ENCODE measurements at regions not wholly inside any gene's neighbourhood (a gene's known extent, or its start where the extent isn't known, plus 50 kb on each side); places are given as distances from the start of the nearest gene placed in this dataset.

DNA sequence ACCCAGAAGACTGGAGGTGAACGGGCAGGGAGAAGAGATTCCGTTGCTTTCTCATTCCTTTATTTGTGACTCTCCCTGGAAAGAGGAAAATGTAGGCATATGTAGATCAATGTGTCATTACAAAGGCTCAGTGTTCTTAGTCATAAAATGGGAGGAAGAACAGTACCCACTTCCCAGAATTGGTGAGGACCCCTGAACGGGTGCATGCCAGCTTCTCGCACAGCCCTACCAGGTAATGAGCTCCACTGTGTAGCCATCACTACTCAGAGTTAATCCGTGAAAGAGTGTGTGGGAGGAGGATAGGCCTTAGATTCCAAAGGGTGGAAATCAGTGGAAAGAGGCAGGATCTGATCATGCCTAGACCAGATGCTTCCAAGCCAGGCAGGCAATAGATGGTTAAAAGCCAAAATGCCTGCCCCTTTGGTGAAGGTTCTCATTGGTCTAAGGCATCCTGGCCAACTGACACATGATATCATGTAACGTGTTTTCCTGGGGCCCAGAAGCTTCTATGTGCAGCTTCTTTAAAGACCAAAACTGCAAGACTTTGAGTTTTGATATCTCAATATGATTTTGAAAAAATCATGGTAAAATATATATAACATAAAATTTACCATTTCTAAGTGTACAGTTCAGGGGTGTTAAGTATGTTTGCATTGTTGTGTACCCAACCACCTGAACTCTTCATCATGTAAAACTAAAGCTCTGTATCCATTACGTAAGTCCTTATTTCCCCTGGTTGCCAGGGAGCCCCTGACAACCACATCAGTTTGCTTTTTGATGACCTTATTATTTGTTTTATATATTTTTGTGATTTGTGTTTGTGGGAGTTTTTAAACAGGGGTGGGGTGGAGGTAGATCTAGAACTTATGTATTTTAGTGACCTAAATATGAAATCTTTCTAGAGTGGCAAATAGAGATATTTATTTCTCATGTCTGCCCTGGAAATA, 402.2 kb upstream of the CFAP20DC start:
- ChIA-PET POLR2A (no interaction called here), CTCF (interaction anchor here (0.5 to 1.7 kb wide), 4 partner anchors 10 to 1462 kb away, joined by 3 to 6 read pairs (median 4); no protein-coding TSS in a partner anchor)
- DNase-seq, result no peak
- H3K36me3 Mint-ChIP-seq (ENCODE audit: low read depth), result peaks cover 57% of the 10 kb centered on the region
- peaks cover 77% of the 10 kb centered on the region for H3K4me1 Mint-ChIP-seq
- no peaks in the 10 kb centered on the region for H3K27me3 Mint-ChIP-seq
- H3K27ac Mint-ChIP-seq, result peak overlapping the region; percentile 99
- H3K9me3 Mint-ChIP-seq, result peaks cover 34% of the 10 kb centered on the region
- peak overlapping the region; percentile 44 for H3K4me3 Mint-ChIP-seq

GRCh38 chr3:59450946-59451763, 401.3 kb upstream of the CFAP20DC start:
- H3K4me1 Mint-ChIP-seq, result peaks cover 77% of the 10 kb centered on the region
- H3K27me3 Mint-ChIP-seq, result no peaks in the 10 kb centered on the region
- H3K36me3 Mint-ChIP-seq (ENCODE audit: low read depth), result peaks cover 58% of the 10 kb centered on the region
- CTCF ChIA-PET, result interaction anchor here (0.5 to 1.7 kb wide), 3 partner anchors 10 to 1461 kb away, joined by 3 to 6 read pairs (median 4); no protein-coding TSS in a partner anchor
- peak overlapping the region; percentile 44 for H3K4me3 Mint-ChIP-seq
- peaks cover 35% of the 10 kb centered on the region for H3K9me3 Mint-ChIP-seq
- POLR2A ChIA-PET, result no interaction called here
- H3K27ac Mint-ChIP-seq, result peak overlapping the region; percentile 99
- peak; percentile 87 for DNase-seq

DNA sequence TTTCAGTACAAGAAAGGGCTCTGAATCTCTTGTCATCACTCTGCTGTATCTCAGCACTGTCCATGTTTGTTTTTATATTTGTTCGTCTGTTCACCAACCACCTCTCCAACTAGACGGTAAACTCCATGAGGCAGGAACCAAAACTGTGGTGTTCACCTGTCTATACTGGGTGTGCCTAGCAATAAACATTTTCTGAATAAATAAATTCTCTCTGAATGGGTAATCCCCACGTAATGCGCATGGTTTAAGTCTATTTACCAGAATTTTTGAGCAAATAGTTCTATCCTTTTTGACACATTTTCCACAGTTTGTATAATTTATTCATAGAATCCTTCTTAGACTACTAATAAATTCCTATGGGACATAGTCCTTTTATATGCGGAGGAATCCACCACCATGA, 400.6 kb upstream of the CFAP20DC start:
- Mint-ChIP-seq H3K27ac (peak overlapping the region; percentile 99), H3K4me1 (peaks cover 83% of the 10 kb centered on the region), H3K9me3 (peaks cover 35% of the 10 kb centered on the region), H3K4me3 (no peak overlapping the region), H3K36me3 (ENCODE audit: low read depth) (peaks cover 63% of the 10 kb centered on the region), H3K27me3 (no peaks in the 10 kb centered on the region)
- DNase-seq, result no peak
- ChIA-PET POLR2A (no interaction called here), CTCF (no interaction called here)

DNA sequence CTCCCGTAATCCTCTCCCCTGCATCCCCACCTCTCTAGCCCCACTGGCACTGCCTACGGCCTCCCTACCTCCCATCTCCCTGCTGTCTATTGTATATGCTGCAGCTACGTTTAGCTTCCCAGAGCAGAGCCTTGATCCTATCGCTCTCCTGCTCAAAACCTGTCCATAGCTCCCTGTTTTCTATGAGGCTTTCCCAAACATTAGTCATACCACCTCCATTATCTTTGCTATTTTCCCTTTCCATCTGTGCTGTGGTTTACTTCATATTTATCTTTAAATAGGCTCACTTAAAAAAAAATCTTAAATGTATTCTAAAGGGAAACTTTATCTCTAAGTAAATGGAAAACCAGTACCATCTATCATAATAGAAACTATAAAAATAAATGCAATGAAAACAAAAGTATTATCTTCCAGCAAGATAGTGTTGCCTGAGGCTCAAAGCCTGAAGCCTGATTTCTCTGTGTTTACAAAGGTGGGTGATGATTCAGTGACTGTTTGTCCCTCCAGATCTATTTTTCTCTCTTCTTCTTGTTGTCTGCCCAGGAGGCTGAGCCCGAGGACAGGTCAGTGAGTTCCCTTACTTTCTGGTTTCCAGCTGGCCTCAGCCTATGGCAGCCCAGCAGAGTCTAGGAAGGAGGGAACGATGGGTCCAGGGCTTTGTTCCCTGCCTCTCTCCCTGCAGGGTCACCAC, 397.1 kb upstream of the CFAP20DC start:
- no peak overlapping the region for H3K27ac Mint-ChIP-seq
- H3K9me3 Mint-ChIP-seq, result peaks cover 30% of the 10 kb centered on the region
- H3K4me1 Mint-ChIP-seq, result peaks cover 86% of the 10 kb centered on the region
- no peak for DNase-seq
- no peak overlapping the region for H3K4me3 Mint-ChIP-seq
- no peaks in the 10 kb centered on the region for H3K27me3 Mint-ChIP-seq
- ChIA-PET POLR2A (no interaction called here), CTCF (interaction anchor here (0.5 to 2.0 kb wide), 4 partner anchors 10 to 37 kb away, joined by 3 to 5 read pairs (median 3); no protein-coding TSS in a partner anchor)
- H3K36me3 Mint-ChIP-seq (ENCODE audit: low read depth), result peaks cover 46% of the 10 kb centered on the region

GRCh38 chr3:59444676-59445075, 394.9 kb upstream of the CFAP20DC start:
- Mint-ChIP-seq H3K27me3 (no peaks in the 10 kb centered on the region), H3K4me3 (no peak overlapping the region), H3K4me1 (peaks cover 64% of the 10 kb centered on the region), H3K36me3 (ENCODE audit: low read depth) (peaks cover 30% of the 10 kb centered on the region), H3K27ac (peak overlapping the region; percentile 94), H3K9me3 (peaks cover 23% of the 10 kb centered on the region)
- ChIA-PET POLR2A (no interaction called here), CTCF (interaction anchor here (1.3 to 2.2 kb wide), 2 partner anchors 12 to 16 kb away, joined by 5 to 11 read pairs; no protein-coding TSS in a partner anchor)
- DNase-seq, result no peak

DNA sequence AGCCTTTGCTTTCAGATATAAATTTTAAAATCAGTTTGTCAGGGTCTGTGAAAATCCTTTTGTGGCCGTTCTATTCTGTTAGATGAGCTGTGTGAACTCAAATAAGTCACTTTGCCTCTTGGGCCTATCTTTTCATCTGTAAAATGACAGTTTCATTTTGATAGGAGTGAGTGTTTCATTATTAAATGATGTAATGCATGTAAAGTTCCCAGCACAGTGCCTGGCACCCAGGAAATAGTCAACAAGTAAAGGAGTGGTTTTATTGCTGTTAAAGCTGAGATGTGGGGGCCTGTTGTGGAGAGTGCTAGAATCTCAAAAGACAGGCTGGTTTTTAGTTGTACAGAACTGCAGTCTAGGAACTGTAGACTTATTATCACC, 394.5 kb upstream of the CFAP20DC start:
- DNase-seq, result peak; percentile 27
- H3K9me3 Mint-ChIP-seq, result peaks cover 19% of the 10 kb centered on the region
- peak overlapping the region; percentile 57 for H3K4me3 Mint-ChIP-seq
- peak overlapping the region; percentile 94 for H3K27ac Mint-ChIP-seq
- H3K27me3 Mint-ChIP-seq, result no peaks in the 10 kb centered on the region
- ChIA-PET POLR2A (no interaction called here), CTCF (interaction anchor here (1.2 to 2.2 kb wide), 2 partner anchors 12 to 19 kb away, joined by 7 to 11 read pairs; no protein-coding TSS in a partner anchor)
- peaks cover 60% of the 10 kb centered on the region for H3K4me1 Mint-ChIP-seq
- H3K36me3 Mint-ChIP-seq (ENCODE audit: low read depth), result peaks cover 26% of the 10 kb centered on the region

GRCh38 chr3:59443618-59444293, 393.9 kb upstream of the CFAP20DC start:
- Mint-ChIP-seq H3K27ac (peak overlapping the region; percentile 94), H3K4me1 (peaks cover 55% of the 10 kb centered on the region), H3K36me3 (ENCODE audit: low read depth) (peaks cover 21% of the 10 kb centered on the region), H3K27me3 (no peaks in the 10 kb centered on the region), H3K9me3 (peaks cover 18% of the 10 kb centered on the region), H3K4me3 (peak overlapping the region; percentile 57)
- ChIA-PET CTCF (interaction anchor here (1.1 to 2.2 kb wide), 5 partner anchors 13 to 27 kb away, joined by 3 to 11 read pairs (median 4); no protein-coding TSS in a partner anchor), POLR2A (interaction anchor here (0.7 kb wide), 1 partner anchor 13 kb away, joined by 4 read pairs; no protein-coding TSS in a partner anchor)
- DNase-seq, result no peak

GRCh38 chr3:59442046-59442445, 392.2 kb upstream of the CFAP20DC start:
- Mint-ChIP-seq H3K36me3 (ENCODE audit: low read depth) (peaks cover 18% of the 10 kb centered on the region), H3K4me1 (peaks cover 41% of the 10 kb centered on the region), H3K4me3 (no peak overlapping the region), H3K27ac (no peak overlapping the region), H3K27me3 (no peaks in the 10 kb centered on the region), H3K9me3 (peaks cover 15% of the 10 kb centered on the region)
- POLR2A ChIA-PET, result no interaction called here
- no peak for DNase-seq
- CTCF ChIA-PET, result no interaction called here

DNA sequence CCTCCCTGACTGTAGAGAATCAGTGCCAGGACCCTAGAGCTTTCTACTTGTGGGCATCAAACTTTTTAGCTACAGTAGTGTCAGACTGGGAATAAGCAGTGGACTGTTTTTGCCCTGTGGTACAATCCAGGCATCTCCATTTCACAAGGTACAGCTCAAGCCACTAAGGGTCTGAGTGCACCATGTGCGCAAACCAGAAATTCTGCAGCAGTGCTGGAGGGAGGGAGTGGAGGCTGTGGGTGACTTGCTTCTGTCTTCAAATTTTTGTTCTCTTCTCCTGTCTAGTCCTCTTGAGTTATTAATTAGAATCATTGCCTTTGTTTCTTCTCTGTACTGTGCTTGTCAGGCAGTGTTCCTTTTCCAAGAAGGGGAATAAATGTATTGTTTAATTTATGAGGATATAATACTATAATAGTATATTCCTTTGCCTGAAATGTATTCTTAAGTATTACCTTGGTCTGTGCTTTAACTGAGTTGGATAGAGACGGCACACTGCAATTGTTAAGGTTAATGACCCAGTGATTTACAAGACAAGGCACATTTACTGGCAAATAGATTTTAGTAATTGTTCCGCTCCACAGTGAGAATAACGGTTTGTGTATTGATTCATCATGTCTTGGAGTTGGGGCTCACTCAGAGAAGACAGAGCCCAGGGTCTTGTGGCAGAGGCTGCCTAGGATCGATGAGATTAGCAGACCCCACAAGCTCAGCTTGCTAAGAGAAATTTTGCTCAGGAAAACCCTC, 390.6 kb upstream of the CFAP20DC start:
- CTCF ChIA-PET, result interaction anchor here (1.1 kb wide), 1 partner anchor 11 kb away, joined by 3 read pairs; no protein-coding TSS in a partner anchor

GRCh38 chr3:59438492-59438891, 388.7 kb upstream of the CFAP20DC start:
- Mint-ChIP-seq H3K27me3 (no peaks in the 10 kb centered on the region), H3K4me3 (no peak overlapping the region), H3K9me3 (peaks cover 26% of the 10 kb centered on the region), H3K4me1 (peaks cover 18% of the 10 kb centered on the region), H3K27ac (no peak overlapping the region), H3K36me3 (ENCODE audit: low read depth) (peaks cover 13% of the 10 kb centered on the region)
- no peak for DNase-seq
- CTCF ChIA-PET, result no interaction called here
- POLR2A ChIA-PET, result no interaction called here

More for the DNA sequence above, 390.6 kb upstream of the CFAP20DC start:
- Mint-ChIP-seq H3K4me1 (peaks cover 36% of the 10 kb centered on the region), H3K36me3 (ENCODE audit: low read depth) (peaks cover 13% of the 10 kb centered on the region), H3K4me3 (no peak overlapping the region), H3K9me3 (peaks cover 15% of the 10 kb centered on the region), H3K27me3 (no peaks in the 10 kb centered on the region), H3K27ac (no peak overlapping the region)
- POLR2A ChIA-PET, result no interaction called here
- no peak for DNase-seq

DNA sequence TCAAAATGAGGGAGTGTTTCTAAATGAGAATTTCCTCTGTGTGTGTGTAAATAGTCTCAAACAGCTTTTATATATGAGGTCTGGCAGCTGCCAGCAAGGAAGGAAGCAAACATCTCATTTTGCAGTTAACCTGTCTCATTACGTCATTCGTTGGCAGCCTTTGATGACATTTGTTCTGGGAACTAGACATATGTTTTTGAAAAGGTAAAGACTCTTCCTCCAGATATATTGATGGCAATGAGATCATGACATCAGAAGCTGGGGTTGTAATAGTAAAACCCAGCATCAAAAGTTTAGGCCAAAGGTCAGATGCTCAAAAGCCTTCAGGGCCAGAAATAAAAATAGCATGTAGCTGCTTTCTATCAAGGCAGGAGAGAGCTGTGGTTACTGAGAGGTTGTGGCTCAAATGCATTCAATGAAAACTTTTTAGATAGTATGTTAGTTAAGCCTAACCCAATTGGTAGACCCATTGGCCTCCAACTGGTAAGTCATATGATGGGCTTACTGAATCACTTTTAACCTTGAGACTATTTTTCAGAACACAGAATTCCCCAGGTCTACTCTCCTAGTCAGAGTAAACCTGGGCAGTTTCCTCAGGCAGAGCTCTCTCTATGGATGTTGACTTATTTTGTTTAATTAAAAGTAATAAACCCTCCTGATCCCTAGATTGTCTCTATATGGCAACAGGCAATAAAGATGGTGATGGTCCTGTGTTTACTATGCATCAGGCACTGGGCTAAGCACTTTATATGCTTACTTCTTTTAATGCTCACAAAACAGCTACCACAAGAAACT, 386.5 kb upstream of the CFAP20DC start:
- peaks cover 12% of the 10 kb centered on the region for H3K4me1 Mint-ChIP-seq
- ChIA-PET CTCF (interaction anchor here (1.0 to 1.9 kb wide), 3 partner anchors 9 to 18 kb away, joined by 3 to 5 read pairs (median 3); no protein-coding TSS in a partner anchor), POLR2A (no interaction called here)
- no peaks in the 10 kb centered on the region for H3K27me3 Mint-ChIP-seq
- no peak for DNase-seq
- H3K27ac Mint-ChIP-seq, result peak overlapping the region; percentile 22
- H3K9me3 Mint-ChIP-seq, result peaks cover 35% of the 10 kb centered on the region
- no peak overlapping the region for H3K4me3 Mint-ChIP-seq
- H3K36me3 Mint-ChIP-seq (ENCODE audit: low read depth), result peaks cover 13% of the 10 kb centered on the region
